DMS53 treated with DMSO at 0.1 percent for 48 hours (cell line): ENCODE measurements at regions not wholly inside any gene's neighbourhood (a gene's known extent, or its start where the extent isn't known, plus 50 kb on each side); places are given as distances from the start of the nearest gene placed in this dataset.
"Not testable (repeated sequence)": the region's sequence is repeated elsewhere in the genome, so short reads cannot be mapped to it uniquely, and the experiment has no call there.

ENCODE experiments used
- DNase-seq: peaks from one replicate; lab custom pipeline; 2025; ENCODE audit not compliant: unreplicated experiment; lab: John Stamatoyannopoulos, UW

- no peak for DNase-seq
Measured at GRCh38 chr14:43591776-43592175, 915.3 kb downstream of the FSCB start.

GRCh38 chr14:43587183-43587582 is 919.9 kb downstream of the FSCB start:
- no peak for DNase-seq

- no peak for DNase-seq
Measured at GRCh38 chr14:43579671-43580070, 927.4 kb downstream of the FSCB start.

GRCh38 chr14:43568022-43568421 is 939.1 kb downstream of the FSCB start:
- DNase-seq: no peak

GRCh38 chr14:43548368-43548767 is 958.7 kb downstream of the FSCB start:
- no peak for DNase-seq

GRCh38 chr14:43547596-43547995 is 959.5 kb downstream of the FSCB start:
- not testable (repeated sequence) for DNase-seq

- no peak for DNase-seq
Measured at GRCh38 chr14:43541356-43541755, 965.7 kb downstream of the FSCB start.

GRCh38 chr14:43540948-43541347 is 966.1 kb downstream of the FSCB start:
- DNase-seq: no peak

GRCh38 chr14:43539210-43539609 is 967.9 kb downstream of the FSCB start:
- no peak for DNase-seq

GRCh38 chr14:43535231-43535838 is 971.7 kb downstream of the FSCB start:
- no peak for DNase-seq

GRCh38 chr14:43532825-43533416 is 974.2 kb downstream of the FSCB start:
- no peak for DNase-seq

GRCh38 chr14:43528321-43528720 is 978.8 kb downstream of the FSCB start:
- DNase-seq: no peak

- DNase-seq: no peak
Measured at GRCh38 chr14:43525658-43526057, 981.4 kb downstream of the FSCB start.

GRCh38 chr14:43522901-43523300 is 984.2 kb downstream of the FSCB start:
- DNase-seq: no peak

GRCh38 chr14:43522191-43522590 is 984.9 kb downstream of the FSCB start:
- no peak for DNase-seq

- DNase-seq: peak; percentile 49
Measured at GRCh38 chr14:43503508-43503907, 1003.6 kb downstream of the FSCB start.

- not testable (repeated sequence) for DNase-seq
Measured at GRCh38 chr14:43492359-43492758, 1014.7 kb downstream of the FSCB start.

GRCh38 chr14:43483415-43483814 is 1023.7 kb downstream of the FSCB start:
- no peak for DNase-seq

- no peak for DNase-seq
Measured at GRCh38 chr14:43481864-43482263, 1025.2 kb downstream of the FSCB start.

- DNase-seq: no peak
Measured at GRCh38 chr14:43480976-43481375, 1026.1 kb downstream of the FSCB start.

GRCh38 chr14:43479596-43480195 is 1027.4 kb downstream of the FSCB start:
- no peak for DNase-seq

- DNase-seq: no peak
Measured at GRCh38 chr14:43476822-43477221, 1030.3 kb downstream of the FSCB start.

- peak; percentile 36 for DNase-seq
Measured at GRCh38 chr14:43475757-43476156, 1031.3 kb downstream of the FSCB start.
